GM21447 (cell line): ENCODE measurements at regions not wholly inside any gene's neighbourhood (a gene's known extent, or its start where the extent isn't known, plus 50 kb on each side); places are given as distances from the start of the nearest gene placed in this dataset.

Experiments
- ATAC-seq: cut with Tn5 transposase; IDR thresholded peaks from one replicate; pipeline ENCODE4 v1.9.1; 2021; ENCODE audit not compliant: unreplicated experiment

GRCh38 chr9:108565651-108566378, 290.0 kb downstream of the ACTL7B start:
- peak; percentile 86 for ATAC-seq

GRCh38 chr9:108562176-108562575, 293.6 kb downstream of the ACTL7B start:
- no peak for ATAC-seq

GRCh38 chr9:108559432-108559831, 296.4 kb downstream of the ACTL7B start:
- ATAC-seq: no peak

GRCh38 chr9:108554831-108555230, 301.0 kb downstream of the ACTL7B start:
- no peak for ATAC-seq

- ATAC-seq: no peak
Measured at GRCh38 chr9:108553111-108553635, 302.6 kb downstream of the ACTL7B start.

GRCh38 chr9:108552459-108553040, 303.2 kb downstream of the ACTL7B start:
- no peak for ATAC-seq

- no peak for ATAC-seq
Measured at GRCh38 chr9:108551030-108551841, 304.6 kb downstream of the ACTL7B start.

GRCh38 chr9:108550106-108550505, 305.7 kb downstream of the ACTL7B start:
- ATAC-seq: no peak

GRCh38 chr9:108549184-108549583, 306.6 kb downstream of the ACTL7B start:
- ATAC-seq: no peak

GRCh38 chr9:108547411-108548135, 308.2 kb downstream of the ACTL7B start:
- ATAC-seq: no peak

GRCh38 chr9:108546215-108546614, 309.6 kb downstream of the ACTL7B start:
- no peak for ATAC-seq

- ATAC-seq: no peak
Measured at GRCh38 chr9:108545436-108545835, 310.4 kb downstream of the ACTL7B start.

GRCh38 chr9:108544866-108545265, 310.9 kb downstream of the ACTL7B start:
- ATAC-seq: no peak

- ATAC-seq: no peak
Measured at GRCh38 chr9:108543251-108543778, 312.5 kb downstream of the ACTL7B start.

- no peak for ATAC-seq
Measured at GRCh38 chr9:108537756-108538155, 318.0 kb downstream of the ACTL7B start.

- no peak for ATAC-seq
Measured at GRCh38 chr9:108536836-108537601, 318.8 kb downstream of the ACTL7B start.

GRCh38 chr9:108535526-108535925, 320.3 kb downstream of the ACTL7B start:
- ATAC-seq: no peak

GRCh38 chr9:108534741-108535140, 321.0 kb downstream of the ACTL7B start:
- ATAC-seq: no peak

- no peak for ATAC-seq
Measured at GRCh38 chr9:108530141-108530540, 325.6 kb downstream of the ACTL7B start.

- ATAC-seq: no peak
Measured at GRCh38 chr9:108528231-108528630, 327.6 kb downstream of the ACTL7B start.
